H1 (cell line): ENCODE measurements at regions not wholly inside any gene's neighbourhood (a gene's known extent, or its start where the extent isn't known, plus 50 kb on each side); places are given as distances from the start of the nearest gene placed in this dataset.

ENCODE experiments used
- ASH2L ChIP-seq: fragments of 200-600, 300-600 bp; sonication (generic); IDR thresholded peaks from one replicate; pipeline ENCODE4 v1.7.1; 2017; ENCODE audit warnings: low read length
- CBX8 ChIP-seq: fragments of 300-800, 300-1000 bp; sonication (generic); IDR thresholded peaks from 2 replicates; pipeline ENCODE4 v1.7.1; 2016; ENCODE audit warnings: low read depth, low read length, borderline replicate concordance
- CHD7 ChIP-seq: fragments of 300-600 bp; sonication (generic); IDR thresholded peaks from 2 replicates; pipeline ENCODE4 v1.7.1; 2012; ENCODE audit warnings: low read length, moderate library complexity, mild to moderate bottlenecking, inconsistent platforms; ENCODE audit not compliant: insufficient replicate concordance
- GTF2F1 ChIP-seq: IDR thresholded peaks from 2 replicates; pipeline ENCODE4 v1.6.1; 2012; ENCODE audit warnings: low read depth, low read length, improper control_type of control experiment, borderline replicate concordance
- HDAC6 ChIP-seq: IDR thresholded peaks from one replicate; pipeline ENCODE4 v1.7.1; 2012; ENCODE audit warnings: low read depth, mild to moderate bottlenecking, inconsistent platforms, low read length, moderate library complexity
- JUN ChIP-seq: IDR thresholded peaks from 2 replicates; pipeline ENCODE4 v1.6.1; 2011; ENCODE audit warnings: low read depth, mild to moderate bottlenecking, improper control_type of control experiment, low read length
- JUND ChIP-seq: IDR thresholded peaks from 2 replicates; pipeline ENCODE4 v1.6.1; 2011; ENCODE audit warnings: mild to moderate bottlenecking, improper control_type of control experiment, low read length
- KDM1A ChIP-seq: fragments of 200-600, 300-600 bp; sonication (generic); IDR thresholded peaks from 2 replicates; pipeline ENCODE4 v1.7.1; 2016; ENCODE audit warnings: mild to moderate bottlenecking, low read length, borderline replicate concordance
- MAFK ChIP-seq: IDR thresholded peaks from 2 replicates; pipeline ENCODE4 v1.6.1; 2012; ENCODE audit warnings: low read depth, mild to moderate bottlenecking, improper control_type of control experiment, low read length
- PHF8 ChIP-seq: fragments of 200-600 bp; sonication (generic); conservative IDR thresholded peaks from 2 replicates; pipeline ENCODE4 v1.7.1; 2012; ENCODE audit warnings: low read depth, mild to moderate bottlenecking, inconsistent platforms, low read length, moderate library complexity
- RXRA ChIP-seq: IDR thresholded peaks from 2 replicates; pipeline ENCODE4 v1.6.1; 2011; ENCODE audit warnings: low read depth, mild to moderate bottlenecking, low read length, moderate library complexity; ENCODE audit not compliant: insufficient read depth
- TEAD4 ChIP-seq: IDR thresholded peaks from 2 replicates; pipeline ENCODE4 v1.6.1; 2012; ENCODE audit warnings: low read depth, low read length, inconsistent platforms, mixed read lengths

- TF ChIP-seq CHD7 (no peak), MAFK (no peak), TEAD4 (no peak), RXRA (no peak), HDAC6 (no peak), JUN (no peak), ASH2L (no peak), PHF8 (no peak), JUND (no peak), KDM1A (no peak), CBX8 (no peak), GTF2F1 (no peak)
Observed at GRCh38 chr6:140002396-140003022, 628.1 kb upstream of the CITED2 start (continued).
